Neutrophil (primary cell): ENCODE measurements at regions not wholly inside any gene's neighbourhood (a gene's known extent, or its start where the extent isn't known, plus 50 kb on each side); places are given as distances from the start of the nearest gene placed in this dataset.
"Not testable (repeated sequence)": the region's sequence is repeated elsewhere in the genome, so short reads cannot be mapped to it uniquely, and the experiment has no call there.

ENCODE experiments used
- H3K27ac ChIP-seq: fragments of 200-600 bp; sonication (generic); 2 replicates; pipeline ENCODE4 v1.5.1; 2016; ENCODE audit warnings: mild to moderate bottlenecking, moderate library complexity
- H3K27me3 ChIP-seq: fragments of 200-600 bp; sonication (generic); 2 replicates; pipeline ENCODE4 v1.6.0; 2016; ENCODE audit warnings: mild to moderate bottlenecking
- H3K36me3 ChIP-seq: fragments of 200-600 bp; sonication (generic); 2 replicates; pipeline ENCODE4 v1.5.1; 2017
- H3K4me1 ChIP-seq, 2 experiments: fragments of 200-600 bp in 1 of 2; sonication (generic) in 1 of 2; 1 replicate in 1 of 2; 2 replicates in 1 of 2; pipeline versions ENCODE4 v1.5.1 to v1.6.1; 2013 to 2016; ENCODE audit warnings: low read depth in 1 of 2, low read length in 1 of 2, mild to moderate bottlenecking in 1 of 2, moderate library complexity in 1 of 2; ENCODE audit not compliant: control insufficient read depth in 1 of 2, insufficient read depth in 1 of 2
- H3K4me3 ChIP-seq, 2 experiments: fragments of 200-600 bp in 1 of 2; sonication (generic) in 1 of 2; 1 replicate in 1 of 2; 2 replicates in 1 of 2; pipeline ENCODE4 v1.5.1; 2013 to 2016; ENCODE audit warnings: low read depth in 1 of 2, low read length in 1 of 2, mild to moderate bottlenecking in 1 of 2, moderate library complexity in 1 of 2
- H3K9me3 ChIP-seq: fragments of 200-600 bp; sonication (generic); 2 replicates; pipeline ENCODE4 v1.5.1; 2016
- TF ChIP-seq, protein P1 (sequence below): fragments of 200-600 bp; sonication (generic); IDR thresholded peaks from 2 replicates; pipeline ENCODE4 v1.5.1; 2016; ENCODE audit warnings: antibody characterized with exemption

DNA sequence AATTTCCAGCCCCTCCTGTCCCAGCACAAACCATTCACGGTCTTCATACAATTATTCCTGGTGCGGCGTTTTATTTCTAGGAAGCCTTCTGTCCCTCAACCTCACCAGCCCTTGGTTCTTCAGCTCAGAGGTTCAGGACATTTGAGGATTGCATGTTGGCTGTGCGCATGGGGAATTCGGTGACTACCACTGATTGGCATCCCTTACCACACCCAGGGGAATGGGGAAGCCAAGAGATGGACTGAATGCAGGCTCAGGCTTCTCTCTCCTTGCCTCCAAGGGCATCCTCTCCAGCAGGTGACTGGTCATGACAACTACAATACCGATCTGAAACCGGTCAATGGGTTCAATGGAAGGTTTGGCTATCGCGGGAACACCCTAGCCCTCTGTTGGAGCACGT lies 153.8 kb downstream of the MTHFS start:
- Histone ChIP-seq H3K9me3 (peaks cover 3% of the 10 kb centered on the region), H3K36me3 (no peaks in the 10 kb centered on the region), H3K4me3 (no peak overlapping the region), H3K4me1 (no peaks in the 10 kb centered on the region), H3K27me3 (no peaks in the 10 kb centered on the region), H3K27ac (no peak overlapping the region)
- TF ChIP-seq, protein P1, sequence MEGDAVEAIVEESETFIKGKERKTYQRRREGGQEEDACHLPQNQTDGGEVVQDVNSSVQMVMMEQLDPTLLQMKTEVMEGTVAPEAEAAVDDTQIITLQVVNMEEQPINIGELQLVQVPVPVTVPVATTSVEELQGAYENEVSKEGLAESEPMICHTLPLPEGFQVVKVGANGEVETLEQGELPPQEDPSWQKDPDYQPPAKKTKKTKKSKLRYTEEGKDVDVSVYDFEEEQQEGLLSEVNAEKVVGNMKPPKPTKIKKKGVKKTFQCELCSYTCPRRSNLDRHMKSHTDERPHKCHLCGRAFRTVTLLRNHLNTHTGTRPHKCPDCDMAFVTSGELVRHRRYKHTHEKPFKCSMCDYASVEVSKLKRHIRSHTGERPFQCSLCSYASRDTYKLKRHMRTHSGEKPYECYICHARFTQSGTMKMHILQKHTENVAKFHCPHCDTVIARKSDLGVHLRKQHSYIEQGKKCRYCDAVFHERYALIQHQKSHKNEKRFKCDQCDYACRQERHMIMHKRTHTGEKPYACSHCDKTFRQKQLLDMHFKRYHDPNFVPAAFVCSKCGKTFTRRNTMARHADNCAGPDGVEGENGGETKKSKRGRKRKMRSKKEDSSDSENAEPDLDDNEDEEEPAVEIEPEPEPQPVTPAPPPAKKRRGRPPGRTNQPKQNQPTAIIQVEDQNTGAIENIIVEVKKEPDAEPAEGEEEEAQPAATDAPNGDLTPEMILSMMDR: no peak

DNA sequence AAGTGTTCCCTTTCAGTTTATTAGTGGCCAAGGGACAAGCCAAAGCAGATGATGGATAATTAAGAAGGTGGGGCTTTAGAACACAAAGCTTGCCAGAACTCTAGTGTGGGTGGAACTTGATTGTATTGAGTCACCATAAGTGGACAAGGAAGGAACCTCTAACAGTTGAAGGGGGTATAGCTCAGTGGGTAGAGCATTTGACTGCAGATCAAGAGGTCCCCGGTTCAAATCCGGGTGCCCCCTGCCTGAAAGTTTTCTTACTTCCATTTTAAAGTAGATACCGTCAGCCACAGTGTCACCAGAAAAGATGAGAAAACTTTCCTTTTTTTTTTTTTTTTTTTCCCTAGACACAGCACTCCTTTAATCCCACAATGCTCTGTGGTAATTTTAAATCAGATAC lies 152.3 kb downstream of the MTHFS start:
- not testable (repeated sequence) for H3K36me3 ChIP-seq, H3K4me3 ChIP-seq, H3K9me3 ChIP-seq, H3K4me1 ChIP-seq, H3K27me3 ChIP-seq, H3K27ac ChIP-seq

DNA sequence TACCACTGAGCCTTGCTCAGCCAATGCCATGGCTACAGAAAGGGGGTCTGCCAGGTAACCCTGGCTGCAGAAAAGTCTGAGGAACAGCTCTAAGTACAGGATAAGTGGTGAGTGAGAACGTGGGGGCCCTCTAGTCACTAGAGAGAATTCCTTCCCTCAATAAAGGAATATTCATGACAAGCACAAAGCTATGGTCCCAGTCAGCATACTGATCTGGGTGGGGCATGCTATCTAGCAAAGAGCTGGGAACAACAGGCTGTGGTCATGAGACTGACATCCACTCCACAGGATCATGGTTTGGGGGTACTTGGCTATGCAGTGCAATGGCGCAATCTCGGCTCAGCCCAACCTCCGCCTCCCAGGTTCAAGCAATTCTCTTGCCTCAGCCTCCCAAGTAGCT lies 140.4 kb downstream of the MTHFS start:
- Histone ChIP-seq H3K27ac (no peak overlapping the region), H3K9me3 (no peaks in the 10 kb centered on the region), H3K36me3 (no peaks in the 10 kb centered on the region), H3K27me3 (no peaks in the 10 kb centered on the region), H3K4me3 (no peak overlapping the region), H3K4me1 (no peaks in the 10 kb centered on the region)
- TF ChIP-seq, protein P1: no peak

DNA sequence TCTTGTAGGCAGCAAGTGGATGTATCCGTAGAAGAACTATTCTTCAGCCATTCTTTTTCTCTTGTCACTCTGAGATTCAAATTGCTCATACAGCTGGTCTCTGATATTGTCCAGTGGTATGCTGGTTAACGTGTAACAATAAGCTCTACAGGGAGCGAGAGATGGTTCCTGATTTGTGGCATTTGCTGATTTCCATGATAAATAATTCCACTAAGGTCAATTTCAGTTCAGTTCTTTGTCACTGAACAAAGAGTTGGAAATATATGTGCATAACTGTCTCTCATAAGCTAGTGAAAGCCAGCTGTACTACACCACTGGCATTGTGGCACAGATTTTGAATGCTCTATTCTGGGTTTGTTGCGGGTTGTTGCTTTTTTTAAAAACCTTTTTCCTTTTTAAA lies 131.7 kb downstream of the MTHFS start:
- Histone ChIP-seq H3K4me3 (no peak overlapping the region), H3K27me3 (peaks cover 22% of the 10 kb centered on the region), H3K36me3 (no peaks in the 10 kb centered on the region), H3K27ac (no peak overlapping the region), H3K4me1 (no peaks in the 10 kb centered on the region), H3K9me3 (no peaks in the 10 kb centered on the region)
- TF ChIP-seq, protein P1: no peak

DNA sequence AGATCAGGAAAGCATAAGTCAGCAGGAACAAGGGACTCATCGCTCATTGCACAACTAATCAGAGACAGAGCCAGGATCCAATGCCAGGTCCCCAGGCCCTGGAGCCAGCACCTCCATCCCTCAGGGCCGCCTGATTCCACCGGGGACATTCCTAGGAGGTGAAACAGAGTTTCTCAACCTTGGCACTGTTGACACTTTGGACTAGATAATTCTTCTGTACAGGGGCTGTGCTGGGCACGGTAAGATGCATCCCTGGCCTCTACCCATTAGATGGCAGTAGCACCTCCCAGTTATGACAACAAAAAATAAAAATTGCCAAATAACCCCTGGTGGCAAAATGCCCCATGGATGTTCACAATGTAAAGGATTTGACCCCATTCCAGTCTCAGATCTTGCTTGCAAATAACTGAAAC lies 127.7 kb downstream of the MTHFS start:
- H3K36me3 ChIP-seq: no peaks in the 10 kb centered on the region
- no peaks in the 10 kb centered on the region for H3K9me3 ChIP-seq
- no peaks in the 10 kb centered on the region for H3K4me1 ChIP-seq
- peaks cover 22% of the 10 kb centered on the region for H3K27me3 ChIP-seq
- H3K4me3 ChIP-seq: no peak overlapping the region
- H3K27ac ChIP-seq: no peak overlapping the region
- TF ChIP-seq, protein P1: no peak

DNA sequence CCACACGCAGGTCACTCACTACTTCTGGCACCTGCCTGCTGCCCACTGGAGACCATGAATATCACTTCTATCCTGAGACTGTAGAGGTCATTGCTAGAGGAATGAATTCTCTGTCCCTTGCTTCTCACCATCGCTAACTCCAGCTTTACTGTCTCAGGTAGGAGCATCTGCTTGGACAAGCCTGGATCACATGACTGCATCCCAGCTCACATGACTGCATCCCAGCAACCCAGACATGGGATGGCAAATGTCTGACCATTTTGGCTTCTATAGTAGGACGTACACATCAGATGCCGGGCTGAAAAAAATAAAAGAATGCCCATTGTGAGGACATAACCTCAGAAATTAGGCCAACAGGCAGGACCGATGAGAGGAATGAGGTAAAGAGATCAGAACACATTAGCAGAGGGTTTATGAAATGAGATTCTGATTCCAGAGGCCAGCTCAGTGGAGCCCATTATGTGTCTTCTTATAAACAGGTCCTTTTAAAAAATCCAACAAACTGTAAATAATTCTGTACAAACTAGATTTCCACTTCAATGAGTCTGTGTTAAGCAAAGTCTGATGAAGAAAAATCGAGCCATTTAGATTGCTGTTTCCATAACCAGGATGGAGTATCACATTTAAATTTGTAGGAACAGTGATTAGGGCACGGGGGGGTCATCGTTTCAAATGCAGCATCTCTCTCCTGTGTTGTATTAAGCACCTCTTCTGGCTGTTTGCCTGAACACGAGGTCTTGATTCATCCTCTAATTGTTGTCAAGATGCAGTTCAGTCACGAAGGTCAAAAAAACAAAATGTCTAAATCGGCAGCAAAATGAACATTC lies 126.7 kb downstream of the MTHFS start:
- H3K27me3 ChIP-seq: peaks cover 13% of the 10 kb centered on the region
- TF ChIP-seq, protein P1: no peak
- H3K36me3 ChIP-seq: no peaks in the 10 kb centered on the region
- no peaks in the 10 kb centered on the region for H3K4me1 ChIP-seq
- no peak overlapping the region for H3K4me3 ChIP-seq
- H3K9me3 ChIP-seq: no peaks in the 10 kb centered on the region
- no peak overlapping the region for H3K27ac ChIP-seq
